GM12875 (cell line): ENCODE measurements at regions not wholly inside any gene's neighbourhood (a gene's known extent, or its start where the extent isn't known, plus 50 kb on each side); places are given as distances from the start of the nearest gene placed in this dataset.

Experiments
- H3K4me3 ChIP-seq: one replicate; pipeline ENCODE4 v1.5.1; 2011; ENCODE audit warnings: low read depth, low read length, control low read depth
- TF ChIP-seq, protein P1 (sequence below): IDR thresholded peaks from 2 replicates; pipeline ENCODE4 v1.5.1; 2011; ENCODE audit warnings: low read depth, mild to moderate bottlenecking, control low read depth, inconsistent platforms, low read length, moderate library complexity, borderline replicate concordance; ENCODE audit not compliant: insufficient read depth

DNA sequence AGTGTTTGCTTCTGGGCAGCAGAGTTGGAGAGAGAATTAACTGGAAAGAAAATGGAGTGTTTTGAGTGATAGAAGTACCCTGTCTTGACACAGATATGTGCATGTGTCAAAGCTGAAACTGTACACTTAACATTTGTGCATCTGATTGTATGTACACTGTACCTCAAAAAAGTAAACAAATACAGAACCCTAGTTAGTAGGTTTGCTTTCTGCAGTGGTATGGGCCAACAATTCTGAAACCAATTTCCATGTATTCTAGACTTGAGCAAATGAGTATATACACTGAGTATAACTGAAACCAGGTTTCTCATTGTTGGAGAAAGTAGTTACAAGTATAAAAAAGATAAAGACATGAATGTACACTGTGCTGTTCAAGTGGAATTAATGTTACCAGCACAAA lies 52.4 kb downstream of the ELAPOR2 start:
- TF ChIP-seq, protein P1, sequence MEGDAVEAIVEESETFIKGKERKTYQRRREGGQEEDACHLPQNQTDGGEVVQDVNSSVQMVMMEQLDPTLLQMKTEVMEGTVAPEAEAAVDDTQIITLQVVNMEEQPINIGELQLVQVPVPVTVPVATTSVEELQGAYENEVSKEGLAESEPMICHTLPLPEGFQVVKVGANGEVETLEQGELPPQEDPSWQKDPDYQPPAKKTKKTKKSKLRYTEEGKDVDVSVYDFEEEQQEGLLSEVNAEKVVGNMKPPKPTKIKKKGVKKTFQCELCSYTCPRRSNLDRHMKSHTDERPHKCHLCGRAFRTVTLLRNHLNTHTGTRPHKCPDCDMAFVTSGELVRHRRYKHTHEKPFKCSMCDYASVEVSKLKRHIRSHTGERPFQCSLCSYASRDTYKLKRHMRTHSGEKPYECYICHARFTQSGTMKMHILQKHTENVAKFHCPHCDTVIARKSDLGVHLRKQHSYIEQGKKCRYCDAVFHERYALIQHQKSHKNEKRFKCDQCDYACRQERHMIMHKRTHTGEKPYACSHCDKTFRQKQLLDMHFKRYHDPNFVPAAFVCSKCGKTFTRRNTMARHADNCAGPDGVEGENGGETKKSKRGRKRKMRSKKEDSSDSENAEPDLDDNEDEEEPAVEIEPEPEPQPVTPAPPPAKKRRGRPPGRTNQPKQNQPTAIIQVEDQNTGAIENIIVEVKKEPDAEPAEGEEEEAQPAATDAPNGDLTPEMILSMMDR = no peak
- H3K4me3 ChIP-seq = no peak overlapping the region

GRCh38 chr7:87004956-87005355 lies 54.5 kb downstream of the ELAPOR2 start:
- TF ChIP-seq, protein P1 = no peak
- no peak overlapping the region for H3K4me3 ChIP-seq

GRCh38 chr7:87003872-87004798 lies 55.3 kb downstream of the ELAPOR2 start:
- TF ChIP-seq, protein P1 = no peak
- no peak overlapping the region for H3K4me3 ChIP-seq

DNA sequence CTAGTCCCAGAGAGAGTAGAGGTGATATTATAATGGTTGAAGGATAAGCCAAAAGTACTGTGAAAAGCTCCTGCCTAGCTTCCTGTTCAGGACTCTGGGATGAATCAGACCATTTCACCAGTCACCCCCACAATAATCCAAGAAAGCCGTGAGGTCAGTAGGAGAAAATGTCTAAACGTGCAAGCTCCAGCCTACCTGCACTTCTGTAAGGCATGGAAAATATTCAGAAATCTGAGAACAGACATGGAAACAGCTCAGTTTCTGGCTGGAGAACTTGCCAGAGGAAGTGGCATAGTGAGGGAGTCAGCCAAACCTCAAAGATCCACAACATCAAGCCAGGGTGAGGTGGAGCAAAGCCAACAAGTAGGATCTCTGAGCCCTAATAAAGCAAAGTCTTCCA lies 58.2 kb downstream of the ELAPOR2 start:
- no peak overlapping the region for H3K4me3 ChIP-seq

GRCh38 chr7:87000344-87000743 lies 59.1 kb downstream of the ELAPOR2 start:
- TF ChIP-seq, protein P1 = no peak
- H3K4me3 ChIP-seq = no peak overlapping the region

More for the DNA sequence above, 58.2 kb downstream of the ELAPOR2 start:
- TF ChIP-seq, protein P1 = no peak

GRCh38 chr7:86999750-87000149 lies 59.7 kb downstream of the ELAPOR2 start:
- no peak overlapping the region for H3K4me3 ChIP-seq
- TF ChIP-seq, protein P1 = no peak

GRCh38 chr7:86995814-86996213 lies 63.6 kb downstream of the ELAPOR2 start:
- no peak overlapping the region for H3K4me3 ChIP-seq
- TF ChIP-seq, protein P1 = no peak
